Upper lobe of right lung (tissue), 1 donor: ENCODE measurements at regions not wholly inside any gene's neighbourhood (a gene's known extent, or its start where the extent isn't known, plus 50 kb on each side); places are given as distances from the start of the nearest gene placed in this dataset.

Experiments used
- ATAC-seq: fragments of 200-7000 bp; cut with Tn5 transposase; one replicate; pipeline ENCODE4 v1.9.1; 2020; ENCODE audit warnings: mild to moderate bottlenecking, moderate library complexity
- DNase-seq: peaks from one replicate; pipeline ENCODE4 v3.0.0-alpha.2; 2020
- H3K27ac ChIP-seq: fragments of 200-600 bp; one replicate; pipeline ENCODE4 v1.8.0; 2022
- H3K27me3 ChIP-seq: fragments of 200-600 bp; one replicate; pipeline ENCODE4 v1.8.0; 2022; ENCODE audit warnings: mild to moderate bottlenecking
- H3K36me3 ChIP-seq: fragments of 200-600 bp; one replicate; pipeline ENCODE4 v1.8.0; 2022
- H3K4me1 ChIP-seq: fragments of 200-600 bp; one replicate; pipeline ENCODE4 v1.8.0; 2022
- H3K4me3 ChIP-seq: fragments of 200-600 bp; one replicate; pipeline ENCODE4 v1.8.0; 2022; ENCODE audit warnings: mild to moderate bottlenecking
- H3K9me3 ChIP-seq: fragments of 200-600 bp; one replicate; pipeline ENCODE4 v1.8.0; 2022
- CTCF ChIP-seq: fragments of 200-600 bp; IDR thresholded peaks from one replicate; pipeline ENCODE4 v1.8.0; 2022; ENCODE audit warnings: antibody characterized with exemption
- intact Hi-C: fragments of 100-400 bp; cut with DNase I; formaldehyde crosslinking; loops from one replicate; pipeline ENCODE4 v1.11.0; 2022
- donor health status: DM: no; HTN: yes; CAD: no; lungs with severe emphysema.

- Histone ChIP-seq H3K9me3 (no peaks in the 10 kb centered on the region), H3K27me3 (no peaks in the 10 kb centered on the region), H3K27ac (no peak overlapping the region), H3K4me3 (no peak overlapping the region), H3K36me3 (no peaks in the 10 kb centered on the region), H3K4me1 (no peaks in the 10 kb centered on the region)
- TF ChIP-seq CTCF, result no peak
- intact Hi-C loops, result no loop called here
- DNase-seq, result no peak
- no peak for ATAC-seq
These were observed 238.7 kb upstream of the ANO3 start for GRCh38 chr11:26093206-26093605.

DNA sequence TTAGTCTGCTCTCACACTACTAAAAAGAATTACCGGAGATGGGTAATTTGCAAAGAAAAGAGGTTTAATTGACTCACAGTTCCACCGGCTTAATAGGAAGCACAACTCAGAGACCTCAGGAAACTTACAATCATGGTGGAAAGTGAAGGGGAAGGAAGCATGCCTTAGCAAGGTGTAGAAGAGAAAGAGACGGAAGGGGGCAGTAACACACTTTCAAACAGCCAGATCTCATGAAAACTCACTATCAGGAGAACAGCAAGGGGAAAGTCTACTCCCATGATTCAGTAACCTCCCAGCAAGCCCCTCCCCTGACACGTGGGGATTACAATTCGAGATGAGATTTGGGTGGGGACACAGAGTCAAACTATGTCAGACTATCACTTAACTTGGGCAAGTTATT is 236.6 kb upstream of the ANO3 start:
- Histone ChIP-seq H3K4me1 (no peaks in the 10 kb centered on the region), H3K4me3 (no peak overlapping the region), H3K27me3 (no peaks in the 10 kb centered on the region), H3K27ac (no peak overlapping the region), H3K36me3 (no peaks in the 10 kb centered on the region), H3K9me3 (no peaks in the 10 kb centered on the region)
- ATAC-seq, result no peak
- intact Hi-C loops, result no loop called here
- TF ChIP-seq CTCF, result no peak
- DNase-seq, result no peak

DNA sequence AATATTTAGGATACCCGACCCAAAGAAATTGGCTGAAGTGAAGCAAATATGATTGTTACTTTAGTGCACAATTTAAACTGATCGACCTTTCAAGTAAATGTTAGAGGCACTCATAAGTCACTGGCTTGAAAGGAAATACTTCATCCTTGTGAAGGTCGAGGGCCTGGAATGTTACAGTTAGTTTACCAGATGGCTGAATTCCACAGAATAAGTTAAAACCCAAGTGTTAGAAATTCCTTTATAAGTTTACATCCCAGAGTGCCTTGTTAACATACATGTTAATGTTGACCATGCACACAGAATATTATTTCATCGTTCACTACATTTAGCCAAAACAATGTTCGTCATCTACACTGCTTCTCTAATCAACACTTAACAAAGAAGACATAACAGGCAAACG is 235.5 kb upstream of the ANO3 start:
- no peaks in the 10 kb centered on the region for H3K9me3 ChIP-seq
- DNase-seq, result no peak
- intact Hi-C loops, result no loop called here
- no peak for ATAC-seq
- H3K36me3 ChIP-seq, result no peaks in the 10 kb centered on the region
- no peak for TF ChIP-seq CTCF
- H3K4me1 ChIP-seq, result no peaks in the 10 kb centered on the region
- H3K27me3 ChIP-seq, result no peaks in the 10 kb centered on the region
- no peak overlapping the region for H3K27ac ChIP-seq
- no peak overlapping the region for H3K4me3 ChIP-seq

GRCh38 chr11:26102325-26102724 is 229.6 kb upstream of the ANO3 start:
- no peak overlapping the region for H3K27ac ChIP-seq
- H3K4me1 ChIP-seq, result no peaks in the 10 kb centered on the region
- H3K9me3 ChIP-seq, result no peaks in the 10 kb centered on the region
- DNase-seq (no peak), ATAC-seq (no peak)
- H3K27me3 ChIP-seq, result no peaks in the 10 kb centered on the region
- no peaks in the 10 kb centered on the region for H3K36me3 ChIP-seq
- intact Hi-C loops, result no loop called here
- TF ChIP-seq CTCF, result no peak
- no peak overlapping the region for H3K4me3 ChIP-seq

GRCh38 chr11:26105762-26106423 is 226.0 kb upstream of the ANO3 start:
- H3K36me3 ChIP-seq, result no peaks in the 10 kb centered on the region
- no peaks in the 10 kb centered on the region for H3K4me1 ChIP-seq
- ATAC-seq (no peak), DNase-seq (no peak)
- no peaks in the 10 kb centered on the region for H3K9me3 ChIP-seq
- intact Hi-C loops, result no loop called here
- no peak for TF ChIP-seq CTCF
- H3K27me3 ChIP-seq, result no peaks in the 10 kb centered on the region
- no peak overlapping the region for H3K27ac ChIP-seq
- no peak overlapping the region for H3K4me3 ChIP-seq

DNA sequence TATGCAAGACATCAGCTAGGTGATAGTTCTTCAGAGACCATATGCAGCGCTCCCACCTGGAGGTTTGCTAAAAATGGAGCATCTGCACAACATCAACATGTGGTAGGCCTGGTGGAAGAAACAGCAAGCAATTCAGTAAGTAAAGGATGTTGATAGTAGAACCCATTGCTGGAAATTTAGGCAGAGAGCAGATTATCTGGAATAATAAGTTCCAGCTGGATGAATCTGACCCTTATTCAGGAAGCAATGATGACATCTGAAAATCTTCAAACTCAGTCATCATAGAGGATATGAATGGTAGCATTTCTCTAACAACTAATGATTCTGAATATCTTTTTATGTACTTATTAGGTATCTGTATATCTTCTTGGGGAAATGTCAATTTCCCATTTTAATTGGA is 225.2 kb upstream of the ANO3 start:
- Histone ChIP-seq H3K9me3 (no peaks in the 10 kb centered on the region), H3K4me3 (no peak overlapping the region), H3K27ac (no peak overlapping the region), H3K4me1 (no peaks in the 10 kb centered on the region), H3K36me3 (no peaks in the 10 kb centered on the region), H3K27me3 (no peaks in the 10 kb centered on the region)
- DNase-seq (no peak), ATAC-seq (no peak)
- no peak for TF ChIP-seq CTCF
- intact Hi-C loops, result no loop called here
